Mucosa of descending colon (tissue), 3 donors: ENCODE measurements at regions not wholly inside any gene's neighbourhood (a gene's known extent, or its start where the extent isn't known, plus 50 kb on each side); places are given as distances from the start of the nearest gene placed in this dataset.

ENCODE experiments used
- ATAC-seq: fragments of 200-7000 bp; cut with Tn5 transposase; one replicate; pipeline ENCODE4 v1.9.1; 2020; ENCODE audit warnings: mild to moderate bottlenecking, moderate library complexity
- DNase-seq, 3 donors: peaks; one replicate each; pipeline ENCODE4 v3.0.0-alpha.2; 2020
- H3K36me3 ChIP-seq: fragments of 200-600 bp; one replicate; pipeline ENCODE4 v1.8.0; 2021; ENCODE audit warnings: low read depth, mild to moderate bottlenecking
- H3K4me1 ChIP-seq: fragments of 200-600 bp; one replicate; pipeline ENCODE4 v1.8.0; 2021; ENCODE audit warnings: low read depth, mild to moderate bottlenecking
- H3K4me3 ChIP-seq: fragments of 200-600 bp; one replicate; pipeline ENCODE4 v1.8.0; 2021; ENCODE audit warnings: mild to moderate bottlenecking
- H3K9me3 ChIP-seq: fragments of 200-600 bp; one replicate; pipeline ENCODE4 v1.8.0; 2021; ENCODE audit warnings: mild to moderate bottlenecking
- CTCF ChIP-seq: fragments of 200-600 bp; IDR thresholded peaks from one replicate; pipeline ENCODE4 v1.8.0; 2022; ENCODE audit warnings: antibody characterized with exemption, mild to moderate bottlenecking
- intact Hi-C, 2 donors: fragments of 100-400 bp; cut with DNase I in 1 of 2; cut with micrococcal nuclease in 1 of 2; formaldehyde crosslinking; loops; one replicate each; pipeline versions ENCODE4 v1.11.0 to v1.11.1; 2022; cut with DNase I, micrococcal nuclease
- donor health status: DM: no; HTN: no; CAD: no; lungs with moderate emphysema.
- donor health status: DM: no; HTN: no; CAD: no.
- donor health status: DM: no; HTN: yes; CAD: no.

GRCh38 chr20:57857118-57857517 is 147.3 kb upstream of the PMEPA1 start:
- no peaks in the 10 kb centered on the region for H3K4me1 ChIP-seq
- no peak for TF ChIP-seq CTCF
- no peaks in the 10 kb centered on the region for H3K9me3 ChIP-seq
- intact Hi-C loops: no loop called here
- no peak overlapping the region for H3K4me3 ChIP-seq
- ATAC-seq (no peak), DNase-seq (no peak)
- H3K36me3 ChIP-seq: no peaks in the 10 kb centered on the region

GRCh38 chr20:57856658-57857057 is 146.8 kb upstream of the PMEPA1 start:
- no peaks in the 10 kb centered on the region for H3K36me3 ChIP-seq
- no peak for TF ChIP-seq CTCF
- intact Hi-C loops: no loop called here
- DNase-seq (no peak), ATAC-seq (no peak)
- no peaks in the 10 kb centered on the region for H3K9me3 ChIP-seq
- H3K4me1 ChIP-seq: no peaks in the 10 kb centered on the region
- H3K4me3 ChIP-seq: no peak overlapping the region

GRCh38 chr20:57851796-57852195 is 142.0 kb upstream of the PMEPA1 start:
- Histone ChIP-seq H3K9me3 (no peaks in the 10 kb centered on the region), H3K36me3 (no peaks in the 10 kb centered on the region), H3K4me3 (no peak overlapping the region), H3K4me1 (no peaks in the 10 kb centered on the region)
- DNase-seq (no peak), ATAC-seq (no peak)
- TF ChIP-seq CTCF: no peak
- intact Hi-C loops: no loop called here

GRCh38 chr20:57851025-57851682 is 141.3 kb upstream of the PMEPA1 start:
- ATAC-seq (no peak), DNase-seq (no peak)
- Histone ChIP-seq H3K4me1 (no peaks in the 10 kb centered on the region), H3K4me3 (no peak overlapping the region), H3K36me3 (no peaks in the 10 kb centered on the region), H3K9me3 (no peaks in the 10 kb centered on the region)
- intact Hi-C loops: no loop called here
- TF ChIP-seq CTCF: no peak

- DNase-seq: no peak
- H3K4me3 ChIP-seq: no peak overlapping the region
- H3K9me3 ChIP-seq: no peaks in the 10 kb centered on the region
- H3K4me1 ChIP-seq: no peaks in the 10 kb centered on the region
- intact Hi-C loops: no loop called here
- no peak for TF ChIP-seq CTCF
- ATAC-seq: no peak
- no peaks in the 10 kb centered on the region for H3K36me3 ChIP-seq
Observed at GRCh38 chr20:57849521-57850215, 139.9 kb upstream of the PMEPA1 start.
